Chondrocyte (in vitro differentiated cells): ENCODE measurements at regions not wholly inside any gene's neighbourhood (a gene's known extent, or its start where the extent isn't known, plus 50 kb on each side); places are given as distances from the start of the nearest gene placed in this dataset.

Experiments
- DNase-seq: peaks from one replicate; pipeline ENCODE4 v3.0.0; 2021; ENCODE audit warnings: mixed read lengths, low spot score
- H3K27ac Mint-ChIP-seq: one replicate; pipeline ENCODE4 v1.8.0; 2021; ENCODE audit warnings: mild to moderate bottlenecking, moderate library complexity, mixed read lengths; ENCODE audit not compliant: unreplicated experiment
- H3K27me3 Mint-ChIP-seq: 2 replicates; pipeline ENCODE4 v1.8.0; 2021; ENCODE audit warnings: low read depth, mixed read lengths
- H3K36me3 Mint-ChIP-seq: 2 replicates; pipeline ENCODE4 v1.8.0; 2021; ENCODE audit warnings: low read depth, mixed read lengths
- H3K4me1 Mint-ChIP-seq: 2 replicates; pipeline ENCODE4 v1.8.0; 2021; ENCODE audit warnings: low read depth, mild to moderate bottlenecking, mixed read lengths
- H3K4me3 Mint-ChIP-seq: one replicate; pipeline ENCODE4 v1.8.0; 2021; ENCODE audit warnings: mild to moderate bottlenecking, moderate library complexity, mixed read lengths; ENCODE audit not compliant: unreplicated experiment
- H3K9me3 Mint-ChIP-seq: 2 replicates; pipeline ENCODE4 v1.8.0; 2021; ENCODE audit warnings: low read depth, mixed read lengths
- CTCF ChIP-seq: fragments of 200-600 bp; sonication (generic); IDR thresholded peaks from 2 replicates; pipeline ENCODE4 v1.5.0; 2021; ENCODE audit warnings: antibody characterized with exemption, mild to moderate bottlenecking, moderate library complexity

DNA sequence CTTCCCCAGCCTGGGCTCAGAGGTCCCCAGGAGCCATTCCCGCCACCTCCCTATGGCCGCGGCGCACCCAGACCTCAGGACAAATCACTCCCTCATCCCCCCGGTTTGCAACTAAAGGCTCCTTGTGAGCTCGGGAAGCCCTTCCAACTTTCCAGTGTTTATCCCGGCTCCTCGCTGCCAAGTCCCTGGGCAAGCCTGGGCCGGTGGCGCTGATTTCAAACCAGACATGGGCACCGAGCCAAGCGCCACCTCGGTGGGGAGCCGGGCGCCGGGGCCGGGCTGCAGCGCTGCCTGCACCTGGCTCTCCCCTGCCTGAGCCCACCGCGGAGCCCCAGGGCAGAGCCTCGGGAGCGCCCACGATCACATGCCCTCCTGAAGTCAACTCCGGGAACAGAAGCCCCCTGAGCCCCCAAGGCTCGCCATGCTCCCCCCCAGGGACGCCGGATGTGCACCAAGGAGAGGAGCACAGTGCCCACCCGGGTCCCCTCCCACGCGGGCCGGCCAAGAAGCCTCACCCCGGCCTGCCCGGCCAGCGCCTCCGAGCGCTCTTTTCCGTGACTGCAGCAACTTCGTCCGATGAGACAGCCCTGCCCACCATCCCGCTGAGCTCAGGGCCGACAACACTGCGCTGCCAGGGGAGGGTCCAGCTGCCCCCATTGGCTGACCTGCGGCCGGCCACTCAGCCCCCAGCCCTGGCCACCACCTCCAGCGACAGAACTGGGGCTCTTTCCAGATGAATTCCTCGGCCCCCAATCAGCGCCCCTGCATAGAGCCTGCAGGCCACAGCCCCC, 50.0 kb downstream of the NCOR2 start:
- no peaks in the 10 kb centered on the region for H3K9me3 Mint-ChIP-seq
- no peaks in the 10 kb centered on the region for H3K27me3 Mint-ChIP-seq
- DNase-seq: no peak
- TF ChIP-seq CTCF: peak; percentile 57
- peak overlapping the region; percentile 100 for H3K27ac Mint-ChIP-seq
- peaks cover 77% of the 10 kb centered on the region for H3K4me1 Mint-ChIP-seq
- H3K4me3 Mint-ChIP-seq: peak overlapping the region; percentile 93
- peaks cover 1% of the 10 kb centered on the region for H3K36me3 Mint-ChIP-seq

- DNase-seq: no peak
- Mint-ChIP-seq H3K4me3 (peak overlapping the region; percentile 93), H3K27me3 (no peaks in the 10 kb centered on the region), H3K9me3 (no peaks in the 10 kb centered on the region), H3K36me3 (peaks cover 1% of the 10 kb centered on the region), H3K27ac (peak overlapping the region; percentile 100), H3K4me1 (peaks cover 83% of the 10 kb centered on the region)
- TF ChIP-seq CTCF: no peak
Measured at GRCh38 chr12:124516850-124517249, 50.6 kb downstream of the NCOR2 start.

DNA sequence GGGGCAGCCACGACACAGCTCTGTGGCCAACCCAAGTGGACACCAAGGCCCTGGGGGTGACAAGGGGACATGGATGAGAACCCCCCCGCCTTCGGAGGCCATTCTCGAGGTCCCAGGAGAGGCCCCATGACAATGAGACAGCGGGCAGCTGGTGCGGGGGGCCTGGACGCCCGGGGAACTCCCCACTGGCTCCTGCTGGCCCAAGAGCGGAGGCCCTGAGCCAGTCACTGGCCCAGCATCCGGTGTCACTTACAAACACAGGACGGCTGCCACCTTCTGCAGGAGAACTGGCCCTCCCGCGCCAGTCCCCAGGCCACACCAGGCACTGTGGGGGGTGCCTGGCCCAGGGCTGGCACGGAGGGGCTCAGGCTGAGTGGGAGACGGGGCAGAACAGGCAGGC, 51.4 kb downstream of the NCOR2 start:
- Mint-ChIP-seq H3K27ac (no peak overlapping the region), H3K4me1 (peaks cover 87% of the 10 kb centered on the region), H3K27me3 (no peaks in the 10 kb centered on the region), H3K36me3 (no peaks in the 10 kb centered on the region), H3K9me3 (no peaks in the 10 kb centered on the region), H3K4me3 (peak overlapping the region; percentile 93)
- no peak for DNase-seq
- TF ChIP-seq CTCF: no peak

DNA sequence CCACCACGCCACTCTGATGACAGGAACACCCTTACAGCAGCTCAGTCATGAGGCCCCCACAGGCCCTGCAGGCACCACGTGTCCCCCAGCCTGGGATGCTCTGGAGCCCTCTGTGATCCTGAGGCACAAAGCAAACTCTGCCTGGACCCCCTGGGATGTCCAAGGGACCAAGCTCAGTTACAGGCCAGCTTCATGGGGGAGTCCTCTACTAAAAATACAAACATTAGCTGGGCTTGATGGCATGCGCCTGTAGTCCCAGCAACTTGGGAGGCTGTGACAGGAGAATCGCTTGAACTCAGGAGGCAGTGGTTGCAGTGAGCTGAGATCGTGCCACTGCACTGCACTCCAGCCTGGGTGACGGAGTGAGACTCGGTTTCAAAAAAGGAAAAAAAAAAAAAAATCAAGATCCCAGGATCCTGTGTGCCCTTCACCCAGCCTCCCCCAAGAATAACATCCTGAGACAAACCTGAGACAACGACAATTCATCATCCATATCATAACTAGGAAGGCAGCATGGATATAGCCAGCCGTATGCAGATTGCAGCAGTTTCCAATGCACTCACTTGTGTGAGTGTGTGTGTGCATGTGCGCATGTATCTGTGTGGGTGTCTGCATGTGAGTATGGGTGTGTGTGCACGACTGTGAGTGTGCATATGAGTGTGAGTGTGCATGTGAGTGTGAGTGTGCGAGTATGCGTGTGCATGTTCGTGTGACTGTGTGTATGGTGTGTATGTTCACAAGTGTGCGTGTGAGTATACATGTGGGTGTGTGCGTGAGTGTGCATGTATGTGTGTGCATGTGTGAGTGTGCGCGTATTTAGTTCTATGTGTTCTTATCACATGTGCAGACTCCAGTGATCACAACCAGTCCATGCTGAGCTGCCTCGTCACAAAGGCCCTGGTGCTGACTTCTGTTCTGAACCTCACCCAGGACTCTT, 52.1 kb downstream of the NCOR2 start:
- Mint-ChIP-seq H3K9me3 (no peaks in the 10 kb centered on the region), H3K4me3 (no peak overlapping the region), H3K36me3 (no peaks in the 10 kb centered on the region), H3K27ac (peak overlapping the region; percentile 25), H3K4me1 (peaks cover 89% of the 10 kb centered on the region), H3K27me3 (no peaks in the 10 kb centered on the region)
- TF ChIP-seq CTCF: no peak
- no peak for DNase-seq
